ENCODE measurements at regions not wholly inside any gene's neighbourhood (a gene's known extent, or its start where the extent isn't known, plus 50 kb on each side); places are given as distances from the start of the nearest gene placed in this dataset.

DNA sequence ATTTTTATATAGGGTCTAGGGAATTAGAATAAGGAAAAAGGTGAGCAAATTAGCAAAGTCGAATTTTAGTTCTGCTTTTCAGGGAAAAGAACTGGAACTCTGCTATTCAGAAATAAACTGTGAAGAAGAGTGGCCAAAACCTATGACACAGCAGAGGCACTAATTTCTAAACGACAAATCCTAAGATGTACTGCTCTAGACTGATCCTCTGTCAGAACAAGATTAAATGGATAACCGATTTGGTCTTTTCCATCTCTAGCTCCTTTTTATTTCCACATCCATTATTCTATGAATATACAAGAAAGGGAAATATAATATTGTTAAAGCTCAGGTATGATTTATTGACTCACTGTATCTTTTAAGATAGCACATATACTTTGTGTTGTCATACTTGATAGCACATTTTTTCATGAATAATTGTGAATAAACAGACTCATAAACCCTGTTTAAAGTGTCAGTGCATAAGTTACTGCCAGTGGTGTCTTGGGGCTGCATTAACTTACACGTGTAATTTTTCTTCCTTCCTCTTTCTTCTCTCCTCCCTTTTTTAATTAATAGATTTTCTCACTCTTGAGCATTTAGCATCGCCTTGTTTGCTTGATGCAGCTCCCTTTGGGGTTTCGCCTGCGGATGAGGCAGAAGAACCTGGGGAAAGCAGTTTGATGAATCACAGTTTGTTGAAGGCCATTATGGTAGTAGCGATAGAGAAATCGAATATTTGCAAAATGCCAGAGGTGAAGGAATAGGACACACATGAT, 496.6 kb downstream of the ADGRL2 start:
- DNase-seq: no peak

DNA sequence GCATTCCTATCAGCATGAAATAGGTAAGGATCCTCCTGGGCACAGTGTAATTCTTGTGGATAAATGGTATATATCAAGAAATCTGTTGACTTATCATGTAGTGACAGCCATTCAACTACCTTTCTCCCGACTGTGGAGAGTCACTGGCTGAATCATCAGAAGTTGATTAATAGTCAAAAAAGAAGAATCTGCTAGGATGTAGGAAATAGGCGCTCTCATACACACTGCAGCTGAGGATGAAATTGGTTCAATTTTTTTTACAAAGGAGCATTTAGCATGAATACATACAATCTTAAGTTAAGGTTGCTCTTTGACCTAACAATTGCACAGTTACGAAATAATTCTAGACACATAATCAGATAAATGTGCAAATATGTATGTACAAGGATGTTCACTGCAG, 486.8 kb downstream of the ADGRL2 start:
- no peak for DNase-seq

DNA sequence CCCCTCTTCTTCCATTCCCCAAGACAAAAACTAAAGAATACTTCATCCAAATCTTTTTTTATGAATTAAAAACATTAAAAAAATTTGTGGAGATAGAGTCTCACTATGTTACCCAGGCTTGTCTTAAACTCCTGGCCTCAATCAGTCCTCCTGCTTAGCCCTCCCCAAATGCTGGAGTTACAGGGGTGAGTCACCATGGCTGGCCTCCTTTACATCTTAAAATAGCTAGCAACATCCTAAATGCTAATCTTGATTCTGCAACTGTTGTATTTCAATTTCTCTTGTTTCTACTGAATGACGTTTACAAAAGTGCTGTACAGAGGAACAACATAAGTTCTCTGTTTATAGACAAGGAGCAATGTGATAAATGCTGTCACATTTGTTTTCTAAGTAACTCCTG, 483.5 kb downstream of the ADGRL2 start:
- DNase-seq: no peak

GRCh38 chr1:82279241-82279640, 478.5 kb downstream of the ADGRL2 start:
- DNase-seq: no peak

DNA sequence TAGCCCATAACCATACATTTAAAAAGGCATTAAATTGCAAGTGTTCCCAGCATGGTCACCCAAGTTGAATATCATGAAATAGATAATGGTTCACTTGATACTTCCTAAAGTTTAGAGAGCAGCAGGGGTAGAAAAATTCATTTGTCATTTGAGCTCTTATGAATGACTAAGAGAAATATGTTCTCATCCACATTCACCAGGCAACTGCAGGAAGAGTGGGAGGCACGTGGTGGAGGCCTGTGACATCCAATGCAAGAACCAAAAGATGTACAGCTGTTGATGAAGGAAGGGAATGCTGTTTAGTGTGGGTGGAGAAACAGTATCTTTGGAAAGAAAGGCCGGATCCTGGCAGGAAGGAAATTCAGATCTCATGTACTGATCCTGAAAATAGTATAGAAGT, 473.1 kb downstream of the ADGRL2 start:
- DNase-seq: no peak

- no peak for DNase-seq
These were observed 468.7 kb downstream of the ADGRL2 start for GRCh38 chr1:82269431-82269830.

DNA sequence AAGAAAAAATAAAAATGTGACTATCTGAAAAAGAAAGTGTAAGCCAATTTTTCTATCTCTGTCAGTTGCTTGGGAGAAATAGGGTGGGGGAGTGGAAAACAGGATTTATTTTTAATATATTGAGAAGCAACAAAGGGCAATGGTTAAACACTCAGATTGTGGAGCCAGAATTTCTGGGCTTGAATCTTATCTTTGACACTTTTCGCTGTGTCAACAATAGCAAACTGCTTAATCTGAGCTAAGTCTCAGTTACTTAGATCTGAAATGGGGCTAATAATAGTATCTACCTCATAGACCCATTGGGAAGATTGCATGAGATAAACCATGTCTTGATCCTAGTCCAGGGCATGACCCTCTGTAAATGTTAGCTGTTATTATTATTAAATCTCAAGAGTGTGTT, 468.1 kb downstream of the ADGRL2 start:
- DNase-seq: no peak

DNA sequence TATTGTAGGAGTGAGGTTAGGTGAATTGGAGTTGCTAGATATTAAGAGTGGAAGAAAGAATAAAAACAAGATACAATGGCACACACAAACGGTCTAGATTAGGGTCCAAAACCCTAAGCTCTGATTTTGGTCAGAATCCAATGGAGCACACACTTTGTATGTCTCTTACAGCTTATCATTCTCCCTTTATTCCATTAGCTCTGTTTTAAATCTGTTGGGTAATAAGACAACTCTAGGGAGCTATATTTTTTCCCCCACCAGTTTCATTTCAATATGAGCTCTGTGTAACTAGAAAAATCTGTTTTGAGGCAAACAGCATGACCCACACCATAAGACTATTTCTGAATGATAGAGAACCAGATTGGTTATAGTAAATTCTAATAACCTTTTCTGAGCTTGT, 465.6 kb downstream of the ADGRL2 start:
- DNase-seq: no peak

DNA sequence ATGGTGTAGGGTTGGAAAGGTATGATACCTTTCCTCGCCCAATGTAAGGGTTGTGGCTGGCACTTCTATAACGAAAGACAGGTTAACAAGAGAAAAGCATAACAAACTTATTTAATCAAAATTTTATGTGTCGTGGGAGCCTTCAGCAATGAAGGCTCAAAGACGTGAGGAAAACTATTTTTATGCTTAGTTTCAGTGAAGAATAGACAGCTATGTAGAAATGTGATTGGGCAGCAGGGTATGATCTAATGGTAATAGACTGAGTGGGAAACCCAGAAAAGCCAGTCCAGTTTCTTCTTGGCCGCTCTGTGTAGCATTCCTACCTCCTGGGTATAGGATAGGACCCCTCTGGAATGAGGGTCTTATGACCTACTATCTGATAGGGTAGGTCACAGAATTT, 464.7 kb downstream of the ADGRL2 start:
- DNase-seq: no peak

DNA sequence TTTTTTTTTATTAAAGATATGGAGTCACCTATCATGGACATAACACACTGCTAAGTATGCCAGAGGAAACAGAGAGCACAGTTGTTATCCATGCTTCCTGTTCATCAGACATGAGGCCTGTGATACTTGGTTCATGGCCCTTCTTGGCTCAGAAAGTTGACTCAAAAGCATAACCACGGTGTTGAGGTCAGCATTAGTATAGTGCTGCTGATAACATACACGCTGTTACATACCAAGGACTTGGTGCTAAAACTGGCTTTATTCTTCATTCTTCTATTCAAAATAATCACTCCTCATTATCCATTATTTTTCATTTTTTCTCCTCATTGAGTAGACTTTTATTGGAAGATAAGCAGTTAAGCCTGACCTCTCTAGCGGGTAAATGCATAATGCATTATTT, 464.1 kb downstream of the ADGRL2 start:
- DNase-seq: no peak

DNA sequence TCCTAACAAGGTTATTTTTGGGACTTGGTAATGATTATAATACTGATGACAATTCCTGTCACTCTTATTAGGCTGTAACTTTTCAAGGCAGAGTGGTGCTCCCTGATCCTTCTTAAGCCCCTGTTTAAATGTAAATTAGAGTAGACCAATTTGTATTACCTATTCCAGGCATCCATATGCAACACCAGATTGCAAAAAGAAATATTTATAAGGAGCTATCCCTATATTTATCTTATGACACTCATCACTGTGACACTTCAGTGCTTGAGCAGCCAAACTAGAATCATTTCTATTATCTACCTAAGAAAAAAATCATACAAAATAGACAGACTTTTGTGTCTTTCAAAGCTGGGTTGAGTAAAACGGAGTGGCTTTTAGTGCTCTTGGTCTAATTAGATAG, 462.7 kb downstream of the ADGRL2 start:
- DNase-seq: no peak

DNA sequence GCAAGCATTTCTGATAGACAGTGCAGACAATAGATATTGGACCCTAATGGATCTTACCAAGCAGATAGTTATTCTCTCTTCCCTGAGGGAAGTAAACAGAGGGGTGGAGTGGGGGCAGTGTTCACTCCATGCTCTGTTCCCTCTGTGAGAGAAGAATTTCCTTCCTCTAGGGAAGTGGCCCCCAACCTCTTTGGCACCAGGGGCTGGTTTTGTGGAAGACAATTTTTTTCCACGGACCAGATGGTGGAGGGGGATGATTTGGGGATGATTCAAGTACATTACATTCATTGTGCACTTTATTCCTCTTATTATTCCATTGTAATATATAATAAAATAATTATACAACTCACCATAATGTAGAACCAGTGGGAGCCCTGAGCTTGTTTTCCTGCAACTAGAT, 459.9 kb downstream of the ADGRL2 start:
- DNase-seq: no peak

DNA sequence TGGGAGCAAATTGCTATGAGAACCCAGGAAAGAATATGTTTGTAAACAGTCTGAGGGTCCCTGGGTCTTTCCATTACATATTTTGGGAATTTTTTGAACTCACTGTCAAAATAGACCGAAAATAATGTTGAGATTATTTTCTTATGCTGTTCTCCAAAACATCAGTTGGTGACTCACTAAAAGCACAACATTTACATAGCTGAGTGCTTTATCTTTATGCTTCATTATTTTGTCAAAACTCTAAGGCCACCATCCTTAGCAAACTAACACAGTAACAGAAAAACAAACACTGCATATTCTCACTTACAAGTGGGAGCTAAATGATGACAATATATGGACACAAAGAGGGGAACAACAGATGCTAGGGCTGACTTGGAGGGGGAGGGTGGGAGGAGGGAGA, 459.3 kb downstream of the ADGRL2 start:
- DNase-seq: no peak

GRCh38 chr1:82258887-82259286, 458.2 kb downstream of the ADGRL2 start:
- no peak for DNase-seq

- DNase-seq: no peak
These were observed 445.3 kb downstream of the ADGRL2 start for GRCh38 chr1:82246050-82246449.

DNA sequence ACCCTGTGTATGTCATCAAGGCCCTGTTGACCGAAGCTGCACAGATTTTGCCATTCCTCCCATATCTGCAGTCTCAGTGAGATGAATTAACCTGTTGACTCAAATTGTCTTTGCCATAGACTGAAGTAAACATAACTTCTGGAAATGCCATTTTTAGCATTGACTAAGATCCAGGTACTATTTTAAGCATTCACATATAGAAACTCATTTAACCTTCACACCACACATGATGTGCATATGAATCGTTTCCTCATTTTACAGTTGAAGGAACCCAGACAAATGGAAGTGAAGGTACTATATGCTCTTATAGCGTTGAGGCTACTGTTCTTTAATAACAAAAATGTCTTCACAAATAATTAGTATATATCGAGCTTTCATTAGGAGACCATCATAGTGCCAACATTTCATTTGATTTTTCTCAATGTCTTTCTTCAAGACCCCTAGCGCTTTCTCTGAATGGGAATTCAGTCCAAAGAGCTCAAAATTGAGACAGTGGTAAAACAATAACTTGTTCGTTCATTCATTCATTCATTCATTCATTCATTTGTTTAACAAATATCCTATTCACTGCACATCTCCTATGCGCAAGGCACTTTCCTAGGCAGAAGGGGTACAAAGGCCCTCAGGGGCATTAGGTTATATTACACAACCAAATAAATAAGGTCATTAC, 444.7 kb downstream of the ADGRL2 start:
- no peak for DNase-seq

DNA sequence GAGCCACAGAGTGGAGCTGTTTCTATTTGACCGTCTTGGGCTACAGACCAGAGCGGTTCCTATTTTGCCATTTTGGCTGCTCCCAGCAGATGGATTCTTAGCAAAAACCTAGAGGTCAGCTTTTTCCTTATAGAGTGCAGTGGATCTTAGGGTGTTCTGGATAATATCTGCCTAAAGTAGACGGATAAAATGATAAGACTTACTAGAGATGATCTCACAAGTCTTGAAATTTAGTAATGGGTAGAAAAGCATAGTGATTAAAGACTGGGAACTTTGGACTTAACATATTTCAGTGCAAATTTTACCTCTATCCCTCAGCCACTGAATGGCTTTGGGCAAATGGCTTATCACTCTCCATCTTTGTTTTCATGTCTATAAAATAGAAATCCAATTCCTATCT, 439.8 kb downstream of the ADGRL2 start:
- DNase-seq: no peak

DNA sequence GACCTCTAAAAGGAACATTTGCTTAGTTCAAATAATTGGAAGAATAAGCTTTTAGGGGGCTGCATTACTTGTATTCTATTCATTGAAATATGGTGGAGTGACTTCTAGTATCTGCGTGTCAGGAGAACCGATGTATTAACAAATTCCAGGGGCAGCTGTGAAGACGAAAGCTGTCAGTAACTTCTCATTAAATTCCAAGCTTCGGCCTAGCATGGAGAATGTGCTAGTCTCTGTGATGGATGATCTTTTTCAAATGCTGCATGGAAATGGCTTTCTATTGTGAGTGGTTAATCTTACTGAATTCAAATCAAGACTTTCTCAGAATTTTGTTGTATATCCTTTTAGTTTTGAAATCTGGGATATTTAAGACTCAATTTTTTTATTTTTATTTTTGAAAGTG, 429.9 kb downstream of the ADGRL2 start:
- DNase-seq: no peak

DNA sequence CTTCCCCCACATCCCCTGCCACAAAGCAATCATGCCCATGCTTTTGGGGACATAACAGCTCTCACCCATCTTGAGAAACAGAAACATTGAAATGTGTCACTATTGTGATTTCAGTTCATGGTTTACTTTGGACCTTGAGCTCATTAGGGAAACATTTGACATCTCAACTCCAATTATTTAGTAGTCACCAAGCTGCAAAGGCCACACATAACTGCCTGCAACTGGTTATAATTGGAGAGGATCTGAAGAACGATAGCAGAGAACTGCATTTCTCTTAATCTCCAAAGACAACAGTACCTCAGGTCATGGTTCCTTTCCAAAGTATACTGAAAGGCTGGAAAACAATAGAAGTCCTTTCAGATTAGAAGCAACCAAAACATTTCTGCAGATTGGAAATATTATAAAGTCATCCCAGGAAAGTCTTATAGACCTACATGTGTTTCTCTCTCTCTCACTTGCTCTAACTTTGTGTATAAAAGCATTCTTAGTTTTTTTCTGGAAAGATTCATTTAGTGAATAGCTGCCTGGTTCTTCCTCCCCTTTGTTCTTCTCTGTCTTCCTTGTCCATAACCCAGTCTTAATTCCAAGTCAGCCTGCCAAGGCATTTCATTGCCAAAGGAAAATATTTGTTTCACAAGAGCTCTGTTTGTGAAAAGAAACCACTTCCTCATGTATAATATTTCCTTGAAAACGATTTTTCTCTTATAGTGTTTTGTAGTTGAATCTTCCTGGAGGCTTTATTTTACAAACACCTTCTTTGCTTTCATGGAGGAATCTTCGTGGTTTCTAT, 426.8 kb downstream of the ADGRL2 start:
- DNase-seq: peak; percentile 19

- DNase-seq: no peak
These were observed 425.4 kb downstream of the ADGRL2 start for GRCh38 chr1:82226186-82226505.

- no peak for DNase-seq
These were observed 424.9 kb downstream of the ADGRL2 start for GRCh38 chr1:82225421-82226185.

DNA sequence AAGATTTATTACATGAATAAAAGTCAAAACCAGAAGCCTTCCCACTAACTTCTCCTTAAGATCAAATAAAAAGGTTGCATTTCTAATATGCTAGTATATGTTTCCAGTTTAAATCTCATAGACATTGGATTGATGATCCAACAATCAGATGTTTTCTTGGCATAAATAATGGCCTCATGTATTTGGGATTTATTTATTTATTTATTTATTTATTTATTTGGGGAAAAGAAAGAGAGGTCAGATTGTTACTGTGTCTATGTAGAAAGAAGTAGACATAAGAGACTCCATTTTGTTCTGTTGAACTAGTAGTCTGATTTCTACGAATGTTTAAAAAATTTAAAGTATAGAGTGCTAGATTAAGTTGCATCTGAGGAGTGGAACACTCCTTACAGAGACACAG, 422.4 kb downstream of the ADGRL2 start:
- no peak for DNase-seq

GRCh38 chr1:82221721-82222120, 421.0 kb downstream of the ADGRL2 start:
- DNase-seq: no peak
